ENCODE measurements at regions not wholly inside any gene's neighbourhood (a gene's known extent, or its start where the extent isn't known, plus 50 kb on each side); places are given as distances from the start of the nearest gene placed in this dataset.

- TF ChIP-seq, protein P1, sequence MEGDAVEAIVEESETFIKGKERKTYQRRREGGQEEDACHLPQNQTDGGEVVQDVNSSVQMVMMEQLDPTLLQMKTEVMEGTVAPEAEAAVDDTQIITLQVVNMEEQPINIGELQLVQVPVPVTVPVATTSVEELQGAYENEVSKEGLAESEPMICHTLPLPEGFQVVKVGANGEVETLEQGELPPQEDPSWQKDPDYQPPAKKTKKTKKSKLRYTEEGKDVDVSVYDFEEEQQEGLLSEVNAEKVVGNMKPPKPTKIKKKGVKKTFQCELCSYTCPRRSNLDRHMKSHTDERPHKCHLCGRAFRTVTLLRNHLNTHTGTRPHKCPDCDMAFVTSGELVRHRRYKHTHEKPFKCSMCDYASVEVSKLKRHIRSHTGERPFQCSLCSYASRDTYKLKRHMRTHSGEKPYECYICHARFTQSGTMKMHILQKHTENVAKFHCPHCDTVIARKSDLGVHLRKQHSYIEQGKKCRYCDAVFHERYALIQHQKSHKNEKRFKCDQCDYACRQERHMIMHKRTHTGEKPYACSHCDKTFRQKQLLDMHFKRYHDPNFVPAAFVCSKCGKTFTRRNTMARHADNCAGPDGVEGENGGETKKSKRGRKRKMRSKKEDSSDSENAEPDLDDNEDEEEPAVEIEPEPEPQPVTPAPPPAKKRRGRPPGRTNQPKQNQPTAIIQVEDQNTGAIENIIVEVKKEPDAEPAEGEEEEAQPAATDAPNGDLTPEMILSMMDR (IDR thresholded peaks at IDR 0.05; ENCODE audit: low read length): no peak
- TF ChIP-seq EZH2 (IDR thresholded peaks at IDR 0.05; ENCODE audit: borderline replicate concordance, low read length): no peak
These were observed 717.5 kb upstream of the POM121L12 start for GRCh38 chr7:52317921-52318320.

All from OCI-LY1 (cell line).